Endothelial cell of umbilical vein (primary cell): ENCODE measurements at regions not wholly inside any gene's neighbourhood (a gene's known extent, or its start where the extent isn't known, plus 50 kb on each side); places are given as distances from the start of the nearest gene placed in this dataset.

ENCODE experiments used
- BruUV-seq: library from RNA; stranded (reverse); fragments of 400-500 nt; replicated peaks from 2 replicates; lab custom pipeline; 2021; lab: Mats Ljungman, UMichigan
- CTCF ChIA-PET: fragments of 300-600, 350-600 bp; sonication (Branson Sonifier 250); formaldehyde crosslinking; loops from one replicate; lab custom pipeline; 2021; ENCODE audit warnings: antibody characterized with exemption, inconsistent platforms; lab: Charles Lee
- POLR2A ChIA-PET: fragments of 300-600, 350-600 bp; sonication (Branson Sonifier 250); formaldehyde crosslinking; loops from one replicate; lab custom pipeline; 2021; ENCODE audit warnings: antibody characterized with exemption, inconsistent platforms; lab: Charles Lee
- DNase-seq: peaks from one replicate; pipeline ENCODE4 v3.0.0-alpha.2; 2011; ENCODE audit warnings: low read depth, low spot score
- FAIRE-seq: peaks from 2 replicates; lab custom pipeline; 2011; peaks lifted over from hg19 to GRCh38; lab: Jason Lieb, UNC
- H2AFZ ChIP-seq: 2 replicates; pipeline ENCODE4 v1.6.0; 2012; ENCODE audit warnings: low read depth, low read length, control low read depth, inconsistent platforms
- H3K27ac ChIP-seq: 2 replicates; pipeline ENCODE4 v1.5.1; 2011; ENCODE audit warnings: low read depth, mild to moderate bottlenecking, control low read depth, low read length, moderate library complexity; ENCODE audit not compliant: insufficient read depth
- H3K27me3 ChIP-seq, 2 experiments: 2 replicates each; pipeline versions ENCODE4 v1.6.0 to v1.6.1; 2011; ENCODE audit warnings: low read length in 2 of 2, mixed read lengths in 1 of 2; ENCODE audit not compliant: control insufficient read depth in 2 of 2, insufficient read depth in 2 of 2
- H3K36me3 ChIP-seq, 2 experiments: 2 replicates in 1 of 2; 3 replicates in 1 of 2; pipeline ENCODE4 v1.5.1; 2011; ENCODE audit warnings: low read length in 2 of 2, mild to moderate bottlenecking in 1 of 2, moderate library complexity in 1 of 2; ENCODE audit not compliant: control insufficient read depth in 2 of 2, insufficient read depth in 2 of 2; ENCODE audit errors: extremely low read depth in 1 of 2
- H3K4me1 ChIP-seq: 3 replicates; pipeline ENCODE4 v1.5.1; 2011; ENCODE audit warnings: mild to moderate bottlenecking, low read length; ENCODE audit not compliant: control insufficient read depth, insufficient read depth; ENCODE audit errors: extremely low read depth
- H3K4me2 ChIP-seq: 2 replicates; pipeline ENCODE4 v1.6.1; 2011; ENCODE audit warnings: low read length, control low read depth, mixed read lengths; ENCODE audit not compliant: insufficient read depth
- H3K4me3 ChIP-seq, 3 experiments: fragments of 200-600 bp in 1 of 3; sonication (generic), shearing (Covaris generic) in 1 of 3; replicated peaks in 1 of 3; 2 replicates each; pipeline ENCODE4 v1.5.1; 2011 to 2016; ENCODE audit warnings: control low read depth in 3 of 3, low read length in 3 of 3, mild to moderate bottlenecking in 2 of 3, inconsistent platforms in 1 of 3, low read depth in 1 of 3, moderate library complexity in 1 of 3; ENCODE audit not compliant: insufficient read depth in 1 of 3
- H3K79me2 ChIP-seq: 2 replicates; pipeline ENCODE4 v1.6.0; 2012; ENCODE audit warnings: low read length, inconsistent platforms; ENCODE audit not compliant: control insufficient read depth, insufficient read depth
- H3K9ac ChIP-seq: replicated peaks from 2 replicates; pipeline ENCODE3; 2011; ENCODE audit warnings: low read length, control low read depth; ENCODE audit not compliant: insufficient read depth; ENCODE audit errors: extremely low read depth
- H3K9me1 ChIP-seq: replicated peaks from 3 replicates; pipeline ENCODE4 v1.6.0; 2011; ENCODE audit warnings: mild to moderate bottlenecking, low read length; ENCODE audit not compliant: control insufficient read depth, insufficient read depth; ENCODE audit errors: extremely low read depth
- H3K9me3 ChIP-seq: replicated peaks from 2 replicates; pipeline ENCODE4 v1.5.1; 2012; ENCODE audit warnings: low read length, inconsistent platforms; ENCODE audit not compliant: control insufficient read depth, insufficient read depth
- H4K20me1 ChIP-seq: replicated peaks from 2 replicates; pipeline ENCODE3; 2011; ENCODE audit warnings: mild to moderate bottlenecking, low read length; ENCODE audit not compliant: control insufficient read depth, insufficient read depth; ENCODE audit errors: extremely low read depth
- EZH2 ChIP-seq: IDR thresholded peaks from 2 replicates; pipeline ENCODE4 v1.6.1; 2012; ENCODE audit warnings: borderline replicate concordance, low read depth, mild to moderate bottlenecking, moderate library complexity, low read length, inconsistent platforms; ENCODE audit not compliant: severe bottlenecking
- FOS ChIP-seq: IDR thresholded peaks from 2 replicates; pipeline ENCODE4 v1.6.1; 2011; ENCODE audit warnings: mild to moderate bottlenecking, low read length, moderate library complexity, borderline replicate concordance; ENCODE audit not compliant: insufficient read depth
- GATA2 ChIP-seq: IDR thresholded peaks from 2 replicates; pipeline ENCODE4 v1.7.0; 2011; ENCODE audit warnings: low read depth, mild to moderate bottlenecking, moderate library complexity, mixed read lengths, low read length; ENCODE audit not compliant: insufficient read length, insufficient read depth
- JUN ChIP-seq: IDR thresholded peaks from 2 replicates; pipeline ENCODE4 v1.6.1; 2011; ENCODE audit warnings: borderline replicate concordance, low read depth; ENCODE audit not compliant: insufficient read length, insufficient read depth
- MAX ChIP-seq: IDR thresholded peaks from 2 replicates; pipeline ENCODE4 v1.6.1; 2011; ENCODE audit not compliant: insufficient read depth, insufficient read length
- MYC ChIP-seq: IDR thresholded peaks from one replicate; pipeline ENCODE4 v1.6.1; 2011; ENCODE audit warnings: mild to moderate bottlenecking, low read depth, low read length
- POLR2A ChIP-seq: IDR thresholded peaks from 2 replicates; pipeline ENCODE4 v1.6.1; 2012; ENCODE audit warnings: low read depth, mild to moderate bottlenecking, control low read depth, low read length
- POLR2AphosphoS5 ChIP-seq: IDR thresholded peaks from 2 replicates; pipeline ENCODE4 v1.6.1; 2012; ENCODE audit warnings: low read depth, mild to moderate bottlenecking, control low read depth, low read length, moderate library complexity; ENCODE audit not compliant: insufficient read depth
- dilution Hi-C: fragments of 300-500 bp; cut with MboI; formaldehyde crosslinking; loops from one replicate; pipeline ENCODE4 v1.15.0; 2019; ENCODE audit warnings: low sequenced_read_pairs; ENCODE audit not compliant: extremely low pct_ligation_motif_present
- intact Hi-C: fragments of 100-400 bp; cut with micrococcal nuclease; formaldehyde crosslinking; loops from one replicate; pipeline ENCODE4 v1.10.0; 2022
- TF ChIP-seq, protein P1 (sequence below), 2 donors: IDR thresholded peaks; 1 replicate in 1 of 2; 2 replicates in 1 of 2; pipeline ENCODE4 v1.5.1; 2011; ENCODE audit warnings: low read length in 2 of 2, mild to moderate bottlenecking in 2 of 2, moderate library complexity in 2 of 2, control low read depth in 1 of 2, inconsistent platforms in 1 of 2, low read depth in 1 of 2; ENCODE audit not compliant: insufficient read depth in 1 of 2; ENCODE audit errors: extremely low read depth in 1 of 2

DNA sequence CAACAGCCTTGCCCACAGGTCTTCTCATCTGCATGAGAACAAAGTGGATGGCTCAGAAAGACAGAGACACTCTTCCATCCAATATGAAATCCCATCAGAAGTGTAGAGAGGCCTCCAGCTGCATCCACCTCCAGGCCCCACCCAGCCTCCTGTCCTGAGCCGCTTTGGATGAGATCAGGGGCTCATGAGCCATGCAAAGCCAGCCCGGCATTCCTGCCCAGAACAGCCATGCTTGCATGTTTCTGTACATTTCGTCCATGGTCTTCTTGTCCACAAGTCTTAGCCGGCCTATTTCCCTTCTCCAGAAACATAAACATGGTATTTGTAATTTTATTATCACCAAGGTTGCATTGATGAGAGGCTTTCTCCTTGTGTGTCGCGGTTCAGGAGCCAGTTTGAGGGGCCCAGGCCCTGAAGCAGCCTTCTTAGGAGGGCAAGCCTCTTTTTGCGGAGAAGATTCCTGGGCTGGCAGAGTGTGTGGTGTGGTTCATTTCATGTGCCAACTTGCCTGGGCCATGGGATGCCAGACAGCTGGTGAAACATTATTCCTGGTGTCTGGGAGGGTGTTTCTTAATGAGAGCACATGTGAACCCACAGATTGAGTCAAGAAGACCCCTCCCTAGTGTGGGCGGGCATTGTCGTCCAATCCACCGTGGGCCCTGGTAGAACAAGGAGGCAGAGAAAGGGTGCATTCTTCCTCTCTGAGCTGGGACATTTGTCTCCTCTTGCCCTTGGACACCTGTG, 928.9 kb downstream of the TBC1D22A start:
- intact Hi-C loops: no loop called here
- H3K9ac ChIP-seq: no peak overlapping the region
- DNase-seq (no peak), FAIRE-seq (no peak)
- POLR2A ChIA-PET: no interaction called here
- peaks cover 6% of the 10 kb centered on the region for H3K9me3 ChIP-seq
- no peak overlapping the region for H3K4me2 ChIP-seq
- H3K36me3 ChIP-seq: no peaks in the 10 kb centered on the region
- H3K4me3 ChIP-seq: no peak overlapping the region
- no peak overlapping the region for H2AFZ ChIP-seq
- H4K20me1 ChIP-seq: no peaks in the 10 kb centered on the region
- dilution Hi-C loops: no loop called here
- TF ChIP-seq FOS: no peak
- no peak for TF ChIP-seq GATA2
- TF ChIP-seq JUN: no peak
- TF ChIP-seq EZH2: no peak
- no peak for TF ChIP-seq MAX
- TF ChIP-seq POLR2A: no peak
- TF ChIP-seq POLR2AphosphoS5: no peak
- TF ChIP-seq MYC: no peak
- TF ChIP-seq, protein P1, sequence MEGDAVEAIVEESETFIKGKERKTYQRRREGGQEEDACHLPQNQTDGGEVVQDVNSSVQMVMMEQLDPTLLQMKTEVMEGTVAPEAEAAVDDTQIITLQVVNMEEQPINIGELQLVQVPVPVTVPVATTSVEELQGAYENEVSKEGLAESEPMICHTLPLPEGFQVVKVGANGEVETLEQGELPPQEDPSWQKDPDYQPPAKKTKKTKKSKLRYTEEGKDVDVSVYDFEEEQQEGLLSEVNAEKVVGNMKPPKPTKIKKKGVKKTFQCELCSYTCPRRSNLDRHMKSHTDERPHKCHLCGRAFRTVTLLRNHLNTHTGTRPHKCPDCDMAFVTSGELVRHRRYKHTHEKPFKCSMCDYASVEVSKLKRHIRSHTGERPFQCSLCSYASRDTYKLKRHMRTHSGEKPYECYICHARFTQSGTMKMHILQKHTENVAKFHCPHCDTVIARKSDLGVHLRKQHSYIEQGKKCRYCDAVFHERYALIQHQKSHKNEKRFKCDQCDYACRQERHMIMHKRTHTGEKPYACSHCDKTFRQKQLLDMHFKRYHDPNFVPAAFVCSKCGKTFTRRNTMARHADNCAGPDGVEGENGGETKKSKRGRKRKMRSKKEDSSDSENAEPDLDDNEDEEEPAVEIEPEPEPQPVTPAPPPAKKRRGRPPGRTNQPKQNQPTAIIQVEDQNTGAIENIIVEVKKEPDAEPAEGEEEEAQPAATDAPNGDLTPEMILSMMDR (IDR thresholded peaks at IDR 0.05; ENCODE audit: extremely low read depth in 1 of 2, insufficient read depth in 1 of 2, low read depth in 1 of 2, low read length in 2 of 2): no peak
- H3K4me1 ChIP-seq: no peaks in the 10 kb centered on the region
- no peaks in the 10 kb centered on the region for H3K79me2 ChIP-seq
- BruUV-seq: no TSS peak
- CTCF ChIA-PET: no interaction called here
- H3K27me3 ChIP-seq: no peaks in the 10 kb centered on the region
- no peak overlapping the region for H3K27ac ChIP-seq
- H3K9me1 ChIP-seq: no peaks in the 10 kb centered on the region
